ENCODE measurements at regions not wholly inside any gene's neighbourhood (a gene's known extent, or its start where the extent isn't known, plus 50 kb on each side); places are given as distances from the start of the nearest gene placed in this dataset.

- Mint-ChIP-seq H3K27ac (peak overlapping the region; percentile 49), H3K4me3 (ENCODE audit: low read depth) (peak overlapping the region; percentile 5)
- no peak for DNase-seq (ENCODE audit: low spot score, unreplicated experiment)
Observed at GRCh38 chr15:89406940-89407607, 72.5 kb upstream of the POLG start.

GRCh38 chr15:89406218-89406939 lies 71.8 kb upstream of the POLG start:
- no peak for TF ChIP-seq CTCF (IDR thresholded peaks at IDR 0.05; ENCODE audit: unreplicated experiment)
- H3K27me3 Mint-ChIP-seq: peaks cover 98% of the 10 kb centered on the region
- H3K4me3 Mint-ChIP-seq (ENCODE audit: low read depth): peak overlapping the region; percentile 52
- H3K4me1 Mint-ChIP-seq (ENCODE audit: low read depth): peaks cover 9% of the 10 kb centered on the region
- H3K36me3 Mint-ChIP-seq (ENCODE audit: insufficient read depth): no peaks in the 10 kb centered on the region
- no peak for DNase-seq (ENCODE audit: low spot score, unreplicated experiment)
- H3K27ac Mint-ChIP-seq: no peak overlapping the region
- no peaks in the 10 kb centered on the region for H3K9me3 Mint-ChIP-seq (ENCODE audit: low read depth)

More at GRCh38 chr15:89406940-89407607, 72.5 kb upstream of the POLG start:
- Mint-ChIP-seq H3K4me1 (ENCODE audit: low read depth) (peaks cover 9% of the 10 kb centered on the region), H3K9me3 (ENCODE audit: low read depth) (no peaks in the 10 kb centered on the region), H3K27me3 (peaks cover 98% of the 10 kb centered on the region), H3K36me3 (ENCODE audit: insufficient read depth) (no peaks in the 10 kb centered on the region)
- TF ChIP-seq CTCF (IDR thresholded peaks at IDR 0.05; ENCODE audit: unreplicated experiment): peak; percentile 30

GRCh38 chr15:89405494-89405893 lies 70.9 kb upstream of the POLG start:
- no peak for DNase-seq (ENCODE audit: low spot score, unreplicated experiment)
- no peak for TF ChIP-seq CTCF (IDR thresholded peaks at IDR 0.05; ENCODE audit: unreplicated experiment)
- Mint-ChIP-seq H3K4me3 (ENCODE audit: low read depth) (no peak overlapping the region), H3K27me3 (peaks cover 98% of the 10 kb centered on the region), H3K4me1 (ENCODE audit: low read depth) (peaks cover 9% of the 10 kb centered on the region), H3K9me3 (ENCODE audit: low read depth) (no peaks in the 10 kb centered on the region), H3K36me3 (ENCODE audit: insufficient read depth) (no peaks in the 10 kb centered on the region), H3K27ac (no peak overlapping the region)

- no peak for DNase-seq (ENCODE audit: low spot score, unreplicated experiment)
- Mint-ChIP-seq H3K9me3 (ENCODE audit: low read depth) (no peaks in the 10 kb centered on the region), H3K27ac (no peak overlapping the region), H3K4me3 (ENCODE audit: low read depth) (no peak overlapping the region), H3K27me3 (peaks cover 93% of the 10 kb centered on the region), H3K4me1 (ENCODE audit: low read depth) (peaks cover 9% of the 10 kb centered on the region), H3K36me3 (ENCODE audit: insufficient read depth) (no peaks in the 10 kb centered on the region)
- no peak for TF ChIP-seq CTCF (IDR thresholded peaks at IDR 0.05; ENCODE audit: unreplicated experiment)
Observed at GRCh38 chr15:89404023-89404422, 69.4 kb upstream of the POLG start.

GRCh38 chr15:89402518-89402805 lies 67.8 kb upstream of the POLG start:
- no peak overlapping the region for H3K27ac Mint-ChIP-seq
- no peak for TF ChIP-seq CTCF (IDR thresholded peaks at IDR 0.05; ENCODE audit: unreplicated experiment)
- H3K4me3 Mint-ChIP-seq (ENCODE audit: low read depth): no peak overlapping the region
- no peaks in the 10 kb centered on the region for H3K36me3 Mint-ChIP-seq (ENCODE audit: insufficient read depth)
- H3K27me3 Mint-ChIP-seq: peaks cover 94% of the 10 kb centered on the region
- DNase-seq (ENCODE audit: low spot score, unreplicated experiment): no peak
- no peaks in the 10 kb centered on the region for H3K9me3 Mint-ChIP-seq (ENCODE audit: low read depth)
- H3K4me1 Mint-ChIP-seq (ENCODE audit: low read depth): peaks cover 3% of the 10 kb centered on the region

All from progenitor cell of endocrine pancreas (in vitro differentiated cells).